SH-SY5Y (cell line): ENCODE measurements at regions not wholly inside any gene's neighbourhood (a gene's known extent, or its start where the extent isn't known, plus 50 kb on each side); places are given as distances from the start of the nearest gene placed in this dataset.

Experiments used
- GATA2 ChIP-seq: IDR thresholded peaks from 2 replicates; pipeline ENCODE4 v1.6.1; 2011; ENCODE audit warnings: mild to moderate bottlenecking, low read depth, low read length
- GATA3 ChIP-seq: IDR thresholded peaks from 2 replicates; pipeline ENCODE4 v1.6.1; 2011; ENCODE audit warnings: low read depth, mild to moderate bottlenecking, low read length, moderate library complexity

GRCh38 chr13:99150575-99151361 lies 49.9 kb upstream of the UBAC2 start:
- no peak for TF ChIP-seq GATA2
- TF ChIP-seq GATA3, result no peak
